ENCODE measurements at regions not wholly inside any gene's neighbourhood (a gene's known extent, or its start where the extent isn't known, plus 50 kb on each side); places are given as distances from the start of the nearest gene placed in this dataset.

- DNase-seq = no peak
These were observed 382.9 kb downstream of the HNRNPD start for GRCh38 chr4:81990898-81991297.

GRCh38 chr4:81990211-81990610 lies 383.6 kb downstream of the HNRNPD start:
- no peak for DNase-seq

- DNase-seq = no peak
These were observed 384.6 kb downstream of the HNRNPD start for GRCh38 chr4:81989202-81989601.

- no peak for DNase-seq
These were observed 385.6 kb downstream of the HNRNPD start for GRCh38 chr4:81988178-81988577.

- no peak for DNase-seq
These were observed 389.0 kb downstream of the HNRNPD start for GRCh38 chr4:81984746-81985145.

- DNase-seq = no peak
These were observed 390.8 kb downstream of the HNRNPD start for GRCh38 chr4:81982846-81983540.

- DNase-seq = no peak
These were observed 392.6 kb downstream of the HNRNPD start for GRCh38 chr4:81981218-81981617.

GRCh38 chr4:81974523-81974922 lies 399.3 kb downstream of the HNRNPD start:
- no peak for DNase-seq

- no peak for DNase-seq
These were observed 402.0 kb downstream of the HNRNPD start for GRCh38 chr4:81971637-81972381.

GRCh38 chr4:81971061-81971460 lies 402.7 kb downstream of the HNRNPD start:
- DNase-seq = no peak

GRCh38 chr4:81970454-81970853 lies 403.3 kb downstream of the HNRNPD start:
- no peak for DNase-seq

GRCh38 chr4:81966676-81967075 lies 407.1 kb downstream of the HNRNPD start:
- no peak for DNase-seq

- no peak for DNase-seq
These were observed 407.9 kb downstream of the HNRNPD start for GRCh38 chr4:81965911-81966310.

- no peak for DNase-seq
These were observed 408.3 kb downstream of the HNRNPD start for GRCh38 chr4:81965454-81965853.

GRCh38 chr4:81963763-81964020 lies 410.1 kb downstream of the HNRNPD start:
- no peak for DNase-seq

GRCh38 chr4:81963015-81963762 lies 410.6 kb downstream of the HNRNPD start:
- no peak for DNase-seq

GRCh38 chr4:81960961-81961360 lies 412.8 kb downstream of the HNRNPD start:
- no peak for DNase-seq

GRCh38 chr4:81954271-81954670 lies 419.5 kb downstream of the HNRNPD start:
- no peak for DNase-seq

GRCh38 chr4:81951891-81952455 lies 421.8 kb downstream of the HNRNPD start:
- DNase-seq = no peak

- no peak for DNase-seq
These were observed 426.8 kb downstream of the HNRNPD start for GRCh38 chr4:81946996-81947395.

GRCh38 chr4:81930506-81931238 lies 443.1 kb downstream of the HNRNPD start:
- no peak for DNase-seq

- no peak for DNase-seq
These were observed 450.7 kb downstream of the HNRNPD start for GRCh38 chr4:81923140-81923539.

- no peak for DNase-seq
These were observed 450.6 kb upstream of the RASGEF1B start for GRCh38 chr4:81922313-81922712.

All from SIG-M5 (cell line).